C4-2B (cell line): ENCODE measurements at regions not wholly inside any gene's neighbourhood (a gene's known extent, or its start where the extent isn't known, plus 50 kb on each side); places are given as distances from the start of the nearest gene placed in this dataset.

Source experiments
- ZFX ChIP-seq: fragments of 450-650 bp; IDR thresholded peaks from 2 replicates; pipeline ENCODE4 v1.6.1; 2017
- TF ChIP-seq, protein P1 (sequence below): fragments of 450-650 bp; conservative IDR thresholded peaks from 2 replicates; pipeline ENCODE4 v1.5.1; 2017; ENCODE audit warnings: mild to moderate bottlenecking

DNA sequence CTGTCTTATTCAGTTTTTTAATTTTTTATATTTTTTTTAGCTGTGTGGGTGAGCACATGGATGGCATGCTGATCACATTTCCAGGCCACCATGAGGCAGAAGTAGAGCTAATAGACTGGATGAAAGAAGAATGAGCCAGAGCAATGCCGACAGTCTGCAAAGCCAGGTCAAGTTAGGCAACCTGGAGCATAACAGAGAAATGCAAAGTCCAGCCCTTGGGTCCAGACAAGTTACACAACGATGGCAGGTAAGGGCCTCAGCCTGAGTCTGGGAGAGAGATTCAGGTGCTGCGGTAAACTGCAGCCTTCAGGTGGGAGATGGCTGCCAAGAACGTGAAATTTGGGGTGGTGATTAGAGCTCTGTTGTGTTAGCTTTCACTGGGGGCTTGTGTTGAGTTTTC is 84.0 kb upstream of the CACNA2D3 start:
- TF ChIP-seq, protein P1, sequence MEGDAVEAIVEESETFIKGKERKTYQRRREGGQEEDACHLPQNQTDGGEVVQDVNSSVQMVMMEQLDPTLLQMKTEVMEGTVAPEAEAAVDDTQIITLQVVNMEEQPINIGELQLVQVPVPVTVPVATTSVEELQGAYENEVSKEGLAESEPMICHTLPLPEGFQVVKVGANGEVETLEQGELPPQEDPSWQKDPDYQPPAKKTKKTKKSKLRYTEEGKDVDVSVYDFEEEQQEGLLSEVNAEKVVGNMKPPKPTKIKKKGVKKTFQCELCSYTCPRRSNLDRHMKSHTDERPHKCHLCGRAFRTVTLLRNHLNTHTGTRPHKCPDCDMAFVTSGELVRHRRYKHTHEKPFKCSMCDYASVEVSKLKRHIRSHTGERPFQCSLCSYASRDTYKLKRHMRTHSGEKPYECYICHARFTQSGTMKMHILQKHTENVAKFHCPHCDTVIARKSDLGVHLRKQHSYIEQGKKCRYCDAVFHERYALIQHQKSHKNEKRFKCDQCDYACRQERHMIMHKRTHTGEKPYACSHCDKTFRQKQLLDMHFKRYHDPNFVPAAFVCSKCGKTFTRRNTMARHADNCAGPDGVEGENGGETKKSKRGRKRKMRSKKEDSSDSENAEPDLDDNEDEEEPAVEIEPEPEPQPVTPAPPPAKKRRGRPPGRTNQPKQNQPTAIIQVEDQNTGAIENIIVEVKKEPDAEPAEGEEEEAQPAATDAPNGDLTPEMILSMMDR: no peak
- TF ChIP-seq ZFX: no peak
